Body of pancreas (tissue), 4 donors: ENCODE measurements at regions not wholly inside any gene's neighbourhood (a gene's known extent, or its start where the extent isn't known, plus 50 kb on each side); places are given as distances from the start of the nearest gene placed in this dataset.

Experiments used
- ATAC-seq: fragments of 150-250 bp; one replicate; pipeline ENCODE4 v1.9.1; 2016
- DNase-seq, 4 donors: peaks; one replicate each; pipeline ENCODE4 v3.0.0-alpha.2; 2019
- H3K27ac ChIP-seq, 4 donors: fragments of 200-600 bp; sonication (generic); 1 replicate in 3 of 4; 2 replicates in 1 of 4; pipeline versions ENCODE4 v1.5.1 to v1.6.1; 2016 to 2019; ENCODE audit warnings: mild to moderate bottlenecking in 1 of 4, mixed read lengths in 1 of 4, moderate library complexity in 1 of 4
- H3K27me3 ChIP-seq, 2 donors: fragments of 200-600 bp; sonication (generic); one replicate each; pipeline ENCODE4 v1.6.0; 2016; ENCODE audit warnings: mild to moderate bottlenecking in 1 of 2
- H3K36me3 ChIP-seq, 2 donors: fragments of 200-600 bp; sonication (generic); replicated peaks in 1 of 2; 2 replicates each; pipeline ENCODE4 v1.5.1; 2016; ENCODE audit warnings: low read depth in 2 of 2; ENCODE audit not compliant: insufficient read depth in 1 of 2
- H3K4me1 ChIP-seq: fragments of 200-600 bp; sonication (generic); one replicate; pipeline ENCODE4 v1.6.0; 2016
- H3K4me3 ChIP-seq, 2 donors: fragments of 200-600 bp; sonication (generic); 1 replicate in 1 of 2; 2 replicates in 1 of 2; pipeline ENCODE4 v1.5.1; 2016 to 2019
- H3K9me3 ChIP-seq, 3 donors: fragments of 200-600 bp; sonication (generic); 1 replicate in 2 of 3; 2 replicates in 1 of 3; pipeline ENCODE4 v1.5.1; 2016
- POLR2A ChIP-seq, 3 donors: fragments of 450-650 bp; IDR thresholded peaks; one replicate each; pipeline ENCODE4 v1.6.1; 2016; ENCODE audit warnings: antibody characterized with exemption in 3 of 3, mild to moderate bottlenecking in 2 of 3
- WGBS, 2 donors: methylation state at CpG; one replicate each; pipeline ENCODE4 v1.1.5; 2017; 5-methylcytosine and 5-hydroxymethylcytosine counted together
- intact Hi-C: fragments of 100-400 bp; cut with DNase I; formaldehyde crosslinking; loops from one replicate; pipeline ENCODE4 v1.15.1; 2023
- TF ChIP-seq, protein P1 (sequence below), 7 experiments: fragments of 450-650 bp in 4 of 7; fragments of 200-600 bp in 3 of 7; sonication (generic) in 3 of 7; IDR thresholded peaks; one replicate each; pipeline ENCODE4 v1.5.1; 2016 to 2019; ENCODE audit warnings: antibody characterized with exemption in 7 of 7

DNA sequence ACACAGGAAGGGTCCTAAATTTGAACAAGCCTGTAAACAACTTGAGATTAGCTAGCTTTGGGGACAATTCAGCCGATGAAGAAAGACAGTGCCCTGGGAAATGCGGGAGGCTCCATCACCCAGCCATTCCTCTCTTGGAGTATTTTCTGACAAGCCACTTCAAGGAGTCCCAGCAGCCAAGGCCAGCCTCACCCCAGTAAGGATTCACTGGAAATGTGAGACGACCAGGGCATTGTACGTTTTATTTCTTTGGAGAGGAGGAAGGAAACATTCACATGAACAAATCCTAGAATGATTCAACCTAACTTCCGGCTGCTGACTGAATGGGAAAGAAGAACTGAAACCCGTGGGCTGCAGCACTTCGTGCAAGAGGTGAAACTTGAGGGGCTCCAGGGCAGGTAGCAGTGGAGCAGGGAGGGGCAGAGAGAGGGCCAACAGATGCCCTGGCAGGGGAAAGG is 116.4 kb upstream of the ARHGEF3 start:
- ATAC-seq: no peak
- intact Hi-C loops: no loop called here
- DNase-seq: no peak
- Histone ChIP-seq H3K4me3 (no peak overlapping the region), H3K36me3 (no peaks in the 10 kb centered on the region), H3K4me1 (no peaks in the 10 kb centered on the region), H3K27me3 (no peaks in the 10 kb centered on the region), H3K9me3 (no peaks in the 10 kb centered on the region), H3K27ac (no peak overlapping the region)
- TF ChIP-seq, protein P1, sequence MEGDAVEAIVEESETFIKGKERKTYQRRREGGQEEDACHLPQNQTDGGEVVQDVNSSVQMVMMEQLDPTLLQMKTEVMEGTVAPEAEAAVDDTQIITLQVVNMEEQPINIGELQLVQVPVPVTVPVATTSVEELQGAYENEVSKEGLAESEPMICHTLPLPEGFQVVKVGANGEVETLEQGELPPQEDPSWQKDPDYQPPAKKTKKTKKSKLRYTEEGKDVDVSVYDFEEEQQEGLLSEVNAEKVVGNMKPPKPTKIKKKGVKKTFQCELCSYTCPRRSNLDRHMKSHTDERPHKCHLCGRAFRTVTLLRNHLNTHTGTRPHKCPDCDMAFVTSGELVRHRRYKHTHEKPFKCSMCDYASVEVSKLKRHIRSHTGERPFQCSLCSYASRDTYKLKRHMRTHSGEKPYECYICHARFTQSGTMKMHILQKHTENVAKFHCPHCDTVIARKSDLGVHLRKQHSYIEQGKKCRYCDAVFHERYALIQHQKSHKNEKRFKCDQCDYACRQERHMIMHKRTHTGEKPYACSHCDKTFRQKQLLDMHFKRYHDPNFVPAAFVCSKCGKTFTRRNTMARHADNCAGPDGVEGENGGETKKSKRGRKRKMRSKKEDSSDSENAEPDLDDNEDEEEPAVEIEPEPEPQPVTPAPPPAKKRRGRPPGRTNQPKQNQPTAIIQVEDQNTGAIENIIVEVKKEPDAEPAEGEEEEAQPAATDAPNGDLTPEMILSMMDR (IDR thresholded peaks at IDR 0.05): no peak
- no peak for TF ChIP-seq POLR2A (IDR thresholded peaks at IDR 0.05)
- WGBS, 2 donors: 68 to 70% methylated on average over 7 of the region's 7 CpGs

DNA sequence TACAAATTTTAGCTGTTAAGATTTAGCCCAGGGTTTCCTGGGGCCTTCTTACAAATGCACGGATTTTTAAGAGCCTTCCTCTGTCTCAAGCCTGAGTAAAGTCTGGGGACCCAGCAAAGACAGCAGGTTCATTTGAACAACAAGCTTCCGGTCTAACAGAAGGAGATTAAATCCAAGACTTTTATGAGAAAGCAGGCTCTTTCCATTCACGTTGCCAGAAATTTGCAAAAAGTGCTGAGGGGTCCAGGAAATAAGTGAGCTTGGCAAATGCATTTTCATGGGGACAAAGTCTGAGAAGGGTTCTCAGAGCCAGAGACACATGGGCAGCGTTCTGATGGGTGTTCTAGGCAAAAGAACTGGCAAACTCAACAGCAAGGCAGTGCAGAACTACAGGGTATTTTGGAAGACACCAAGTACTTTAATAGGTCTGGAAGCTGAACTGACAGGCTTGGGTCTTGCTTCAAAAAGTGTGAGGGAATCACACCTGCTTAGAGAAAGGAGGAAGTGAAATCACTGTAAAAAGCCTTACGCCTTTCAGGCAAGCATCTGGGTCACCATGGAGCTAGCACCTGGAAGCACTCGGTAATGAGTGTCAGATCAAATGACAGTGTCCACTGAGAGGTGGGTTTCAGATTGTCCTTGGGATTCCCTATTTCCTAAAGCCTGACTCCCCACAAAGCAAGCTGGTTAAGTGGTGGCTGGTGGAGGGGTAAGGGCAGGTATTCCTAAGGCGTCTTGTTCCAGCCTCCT is 115.8 kb upstream of the ARHGEF3 start:
- H3K4me1 ChIP-seq: no peaks in the 10 kb centered on the region
- WGBS, 2 donors: 73 to 84% methylated on average over 7 of the region's 7 CpGs
- ATAC-seq (no peak), DNase-seq (no peak)
- H3K27ac ChIP-seq: no peak overlapping the region
- H3K9me3 ChIP-seq: no peaks in the 10 kb centered on the region
- intact Hi-C loops: no loop called here
- H3K27me3 ChIP-seq: no peaks in the 10 kb centered on the region
- TF ChIP-seq POLR2A (IDR thresholded peaks at IDR 0.05): no peak
- TF ChIP-seq, protein P1 (IDR thresholded peaks at IDR 0.05): no peak
- H3K36me3 ChIP-seq: no peaks in the 10 kb centered on the region
- no peak overlapping the region for H3K4me3 ChIP-seq

DNA sequence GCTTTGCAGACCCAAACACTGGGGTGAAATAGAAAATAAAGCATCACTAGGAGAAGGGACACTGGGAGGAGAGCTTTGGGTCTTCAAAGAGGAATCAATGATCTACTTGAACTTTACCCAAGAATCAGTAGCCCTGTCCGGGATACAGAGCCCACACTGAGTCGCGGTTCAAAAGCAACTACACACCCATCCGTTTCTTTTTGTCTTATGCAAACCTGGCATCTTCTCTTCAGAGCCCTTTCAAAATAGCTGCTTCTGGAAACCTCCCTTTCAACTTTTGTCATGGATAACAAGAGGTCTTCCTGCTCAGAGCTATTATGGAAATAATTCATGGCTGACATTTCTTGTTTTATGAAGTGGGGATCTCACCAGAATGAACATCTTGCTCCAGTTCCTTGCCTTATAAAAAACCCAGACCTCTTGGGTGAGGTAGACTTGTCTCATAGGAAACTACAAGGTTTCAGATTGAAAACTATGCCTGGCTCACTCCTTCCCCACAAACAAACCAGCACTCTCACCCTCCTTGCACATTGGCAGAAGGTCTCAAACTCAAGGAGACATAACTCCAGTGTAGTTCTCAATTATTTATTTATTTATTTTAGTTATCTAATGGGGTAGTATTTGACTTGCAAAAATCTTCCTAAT is 115.1 kb upstream of the ARHGEF3 start:
- H3K36me3 ChIP-seq: no peaks in the 10 kb centered on the region
- DNase-seq (no peak), ATAC-seq (no peak)
- H3K9me3 ChIP-seq: no peaks in the 10 kb centered on the region
- intact Hi-C loops: no loop called here
- no peaks in the 10 kb centered on the region for H3K27me3 ChIP-seq
- H3K4me1 ChIP-seq: no peaks in the 10 kb centered on the region
- H3K27ac ChIP-seq: no peak overlapping the region
- 65 to 88% methylated on average over 4 of the region's 4 CpGs for WGBS, 2 donors
- no peak overlapping the region for H3K4me3 ChIP-seq
- TF ChIP-seq POLR2A (IDR thresholded peaks at IDR 0.05): no peak
- TF ChIP-seq, protein P1 (IDR thresholded peaks at IDR 0.05): no peak

DNA sequence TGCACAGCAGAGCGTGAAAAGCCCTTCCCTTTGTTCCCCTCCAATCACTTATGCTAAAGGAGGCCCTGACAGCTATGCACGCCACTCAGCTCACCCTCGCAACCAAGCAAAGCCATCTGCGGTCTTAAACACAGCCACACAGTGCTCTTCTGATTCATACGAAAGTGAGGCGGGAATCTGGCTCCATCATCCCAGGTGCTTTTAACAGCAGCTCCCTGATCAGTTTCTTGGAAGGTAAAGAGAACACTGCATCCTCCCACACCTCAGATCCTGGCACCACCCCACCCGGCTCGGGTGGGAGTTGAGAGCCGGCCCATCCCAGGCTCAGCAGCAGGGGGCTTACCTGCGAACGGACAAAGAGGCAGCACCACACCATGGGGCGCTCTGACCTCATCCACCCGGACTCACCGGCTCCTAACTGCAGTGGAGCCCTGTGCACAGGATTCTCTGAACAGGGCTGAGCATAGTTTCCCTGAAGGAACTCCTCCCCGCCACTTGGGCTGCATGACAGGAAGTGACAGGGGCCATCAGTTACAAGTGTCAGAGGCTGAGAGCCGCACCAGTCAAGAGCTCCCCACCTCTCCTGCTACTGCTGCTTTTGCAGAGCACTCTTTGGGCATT is 114.3 kb upstream of the ARHGEF3 start:
- DNase-seq: peak in 3 of 4 donors; percentile 14 to 30 (median 20)
- Histone ChIP-seq H3K36me3 (no peaks in the 10 kb centered on the region), H3K27me3 (no peaks in the 10 kb centered on the region), H3K9me3 (no peaks in the 10 kb centered on the region), H3K27ac (peak overlapping the region in 2 of 4 donors; percentile 17 to 27), H3K4me1 (no peaks in the 10 kb centered on the region), H3K4me3 (no peak overlapping the region)
- WGBS, 2 donors: 63 to 66% methylated on average over 11 to 16 of the region's 16 CpGs
- intact Hi-C loops: no loop called here
- peak in 2 of 3 donors; percentile 12 to 24 for TF ChIP-seq POLR2A (IDR thresholded peaks at IDR 0.05)
- TF ChIP-seq, protein P1 (IDR thresholded peaks at IDR 0.05): no peak
- no peak for ATAC-seq
